Muscle of leg (tissue), 3 donors: ENCODE measurements at regions not wholly inside any gene's neighbourhood (a gene's known extent, or its start where the extent isn't known, plus 50 kb on each side); places are given as distances from the start of the nearest gene placed in this dataset.

Experiments
- DNase-seq: peaks from one replicate; pipeline ENCODE4 v3.0.0; 2013
- H3K27ac ChIP-seq: one replicate; pipeline ENCODE4 v1.5.1; 2013; ENCODE audit warnings: mild to moderate bottlenecking, low read length, control low read depth
- H3K27me3 ChIP-seq: one replicate; pipeline ENCODE4 v1.6.1; 2013; ENCODE audit warnings: low read length; ENCODE audit not compliant: control insufficient read depth, insufficient read depth
- H3K36me3 ChIP-seq: one replicate; pipeline ENCODE4 v1.6.1; 2013; ENCODE audit warnings: low read length; ENCODE audit not compliant: control insufficient read depth, insufficient read depth
- H3K4me1 ChIP-seq: one replicate; pipeline ENCODE4 v1.6.1; 2013; ENCODE audit warnings: low read length; ENCODE audit not compliant: control insufficient read depth, insufficient read depth
- H3K4me3 ChIP-seq: one replicate; pipeline ENCODE4 v1.5.1; 2013; ENCODE audit warnings: low read length, control low read depth
- H3K9me3 ChIP-seq: replicated peaks from 2 replicates; pipeline ENCODE4 v1.6.1; 2013; ENCODE audit warnings: low read depth, low read length; ENCODE audit not compliant: control insufficient read depth
- WGBS: methylation state at CpG from one replicate; pipeline ENCODE4 v1.1.5; 2013; ENCODE audit warnings: missing lambda C conversion rate; ENCODE audit not compliant: insufficient coverage; 5-methylcytosine and 5-hydroxymethylcytosine counted together

DNA sequence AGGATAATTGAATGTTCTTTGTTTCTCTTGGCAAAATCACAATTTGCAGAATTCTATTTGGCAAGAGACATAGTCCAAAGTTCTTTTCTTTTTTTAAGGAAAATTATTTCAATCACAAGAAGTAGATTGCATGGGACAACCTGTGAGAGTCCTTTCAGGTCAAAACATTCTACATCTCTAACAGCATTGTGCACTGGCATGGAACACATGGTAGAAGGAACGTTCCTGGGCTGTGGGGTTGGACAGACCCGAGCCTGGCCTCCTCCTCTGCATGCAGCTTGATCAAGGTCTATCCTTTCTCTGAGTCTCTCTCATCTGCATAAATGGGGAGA, 88.6 kb upstream of the CPSF6 start:
- Histone ChIP-seq H3K9me3 (no peaks in the 10 kb centered on the region), H3K4me3 (no peak overlapping the region), H3K27me3 (no peaks in the 10 kb centered on the region), H3K27ac (no peak overlapping the region), H3K36me3 (no peaks in the 10 kb centered on the region), H3K4me1 (no peaks in the 10 kb centered on the region)
- WGBS = no CpG with 5 or more reads among the region's 2 CpGs
- no peak for DNase-seq

- Histone ChIP-seq H3K9me3 (no peaks in the 10 kb centered on the region), H3K4me3 (no peak overlapping the region), H3K27me3 (no peaks in the 10 kb centered on the region), H3K27ac (no peak overlapping the region), H3K36me3 (no peaks in the 10 kb centered on the region), H3K4me1 (no peaks in the 10 kb centered on the region)
- 0% methylated on average over 1 of the region's 7 CpGs for WGBS
- DNase-seq = no peak
Observed at GRCh38 chr12:69151254-69151764, 88.1 kb upstream of the CPSF6 start.

DNA sequence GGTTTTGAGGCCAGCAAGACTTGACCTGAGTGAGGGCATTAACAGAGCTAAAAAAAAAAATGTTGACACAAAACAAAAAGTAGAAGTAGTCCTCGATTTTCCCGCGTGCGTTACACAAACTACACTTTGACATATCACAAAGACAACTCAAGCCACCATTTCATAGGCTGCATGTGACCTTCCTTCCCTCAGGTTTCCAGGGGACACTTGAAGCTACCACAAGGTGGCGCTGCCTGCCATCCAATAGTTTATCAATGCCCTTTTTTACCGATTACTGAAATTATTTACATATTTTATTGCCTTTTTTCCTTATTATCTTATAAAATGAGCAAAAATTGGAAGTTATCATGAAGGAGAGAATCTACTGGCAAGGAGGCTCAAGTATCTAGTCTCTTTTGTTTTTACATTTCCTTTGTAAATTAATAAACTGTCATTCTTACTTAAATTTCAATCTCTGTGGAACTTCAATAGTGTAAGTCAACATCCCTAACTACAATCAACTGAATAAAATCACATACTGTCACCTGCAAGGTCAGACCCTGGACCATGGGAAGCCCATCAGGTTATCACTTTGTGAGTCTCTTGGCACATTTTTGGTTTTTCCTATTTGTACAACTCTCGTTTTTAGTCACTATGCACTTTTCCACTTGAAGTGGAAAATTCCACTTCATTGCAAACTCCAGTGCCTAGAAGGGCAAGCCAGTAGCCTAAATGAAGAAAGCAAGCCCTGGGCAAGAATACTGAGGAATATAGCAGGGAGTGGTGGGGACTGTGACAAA, 84.6 kb upstream of the CPSF6 start:
- Histone ChIP-seq H3K9me3 (no peaks in the 10 kb centered on the region), H3K36me3 (no peaks in the 10 kb centered on the region), H3K4me3 (no peak overlapping the region), H3K27ac (no peak overlapping the region), H3K27me3 (no peaks in the 10 kb centered on the region), H3K4me1 (no peaks in the 10 kb centered on the region)
- 3% methylated on average over 4 of the region's 7 CpGs for WGBS
- peak; percentile 65 for DNase-seq

- no peaks in the 10 kb centered on the region for H3K27me3 ChIP-seq
- no peaks in the 10 kb centered on the region for H3K9me3 ChIP-seq
- no peak overlapping the region for H3K27ac ChIP-seq
- H3K4me3 ChIP-seq = no peak overlapping the region
- no peaks in the 10 kb centered on the region for H3K36me3 ChIP-seq
- no peaks in the 10 kb centered on the region for H3K4me1 ChIP-seq
- DNase-seq = peak; percentile 80
- 9% methylated on average over 7 of the region's 13 CpGs for whole genome bisulfite sequencing
Observed at GRCh38 chr12:69157023-69157655, 82.2 kb upstream of the CPSF6 start.

DNA sequence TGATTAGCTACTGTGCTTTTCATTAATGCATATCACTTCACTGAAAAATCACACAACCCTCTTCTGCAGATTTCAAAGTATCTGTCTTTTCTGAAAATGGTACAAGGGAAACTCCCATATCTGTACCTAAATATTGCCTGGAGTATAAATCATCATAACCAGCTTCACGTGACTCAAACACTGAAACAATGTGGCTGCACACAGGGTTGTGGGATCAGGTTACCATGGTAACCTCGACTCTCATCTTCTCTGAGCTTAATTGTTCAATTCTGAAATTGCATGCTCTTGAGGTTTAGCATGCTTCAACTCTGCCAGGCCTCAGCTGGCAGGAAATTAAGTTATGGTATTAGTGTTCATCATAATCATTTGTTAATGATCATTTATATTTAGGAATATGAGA, 77.5 kb upstream of the CPSF6 start:
- WGBS = no CpG with 5 or more reads among the region's 2 CpGs
- no peak for DNase-seq
- Histone ChIP-seq H3K36me3 (no peaks in the 10 kb centered on the region), H3K4me3 (no peak overlapping the region), H3K27ac (no peak overlapping the region), H3K4me1 (no peaks in the 10 kb centered on the region), H3K27me3 (no peaks in the 10 kb centered on the region), H3K9me3 (no peaks in the 10 kb centered on the region)

DNA sequence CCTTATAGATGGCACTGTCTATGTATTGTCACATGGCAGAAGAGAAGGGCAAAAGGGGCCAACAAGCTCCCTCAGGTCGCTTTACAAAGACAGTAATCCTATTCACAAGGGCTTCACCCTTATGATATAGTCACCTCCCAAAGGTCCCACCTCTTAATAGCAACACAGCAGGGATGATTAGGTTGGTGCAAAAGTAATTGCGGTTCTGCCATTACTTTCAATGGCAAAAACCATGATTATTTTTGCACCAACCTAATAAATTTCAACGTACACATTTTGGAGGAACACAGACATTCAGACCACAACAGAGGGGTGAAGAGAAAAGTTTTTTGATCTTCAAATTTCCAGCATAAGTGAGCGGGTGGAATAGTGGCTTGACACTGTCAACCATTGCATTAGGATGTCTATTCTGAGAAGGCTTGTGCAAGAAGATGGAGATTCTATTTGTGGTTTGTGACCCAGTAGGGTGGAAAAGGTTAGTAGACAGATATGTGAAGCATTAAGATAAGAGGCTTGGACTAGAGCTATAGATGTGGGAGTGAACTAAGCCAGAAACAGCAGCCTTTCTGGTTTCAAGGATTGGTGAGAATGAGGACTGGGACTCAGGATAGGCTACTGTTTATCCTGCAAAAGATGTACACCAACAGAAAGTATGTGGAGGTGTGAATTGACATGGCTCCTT, 75.5 kb upstream of the CPSF6 start:
- no peaks in the 10 kb centered on the region for H3K9me3 ChIP-seq
- 100% methylated on average over 1 of the region's 4 CpGs for WGBS
- no peaks in the 10 kb centered on the region for H3K36me3 ChIP-seq
- H3K27me3 ChIP-seq = no peaks in the 10 kb centered on the region
- DNase-seq = no peak
- no peak overlapping the region for H3K4me3 ChIP-seq
- H3K4me1 ChIP-seq = no peaks in the 10 kb centered on the region
- H3K27ac ChIP-seq = no peak overlapping the region

DNA sequence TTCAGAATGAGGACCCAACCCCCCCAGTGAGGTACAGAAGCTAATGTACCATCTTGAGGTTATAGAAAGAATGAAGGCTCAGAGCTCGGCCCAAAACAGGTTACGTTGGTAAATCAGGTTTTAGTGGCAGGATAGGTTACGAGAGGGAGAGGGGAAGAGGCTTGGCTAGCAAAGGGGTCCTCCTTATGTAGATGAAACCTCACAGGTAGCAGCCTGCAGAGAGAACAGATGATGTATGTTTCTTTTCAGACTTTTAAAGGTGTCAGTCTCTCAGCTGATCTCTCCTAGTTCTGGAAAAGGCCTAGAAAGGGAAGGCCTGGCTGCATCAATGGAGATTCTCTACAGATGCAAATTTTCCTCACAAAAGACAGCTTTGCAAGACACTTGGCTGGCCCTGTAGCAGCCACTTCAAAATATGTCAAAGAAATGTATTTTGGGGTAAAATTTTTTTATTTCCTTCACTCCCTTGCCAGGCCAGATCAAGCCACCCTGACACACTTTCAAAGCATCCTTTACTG, 71.7 kb upstream of the CPSF6 start:
- no peak overlapping the region for H3K4me3 ChIP-seq
- no peaks in the 10 kb centered on the region for H3K36me3 ChIP-seq
- no peak for DNase-seq
- H3K4me1 ChIP-seq = no peaks in the 10 kb centered on the region
- H3K9me3 ChIP-seq = no peaks in the 10 kb centered on the region
- H3K27me3 ChIP-seq = no peaks in the 10 kb centered on the region
- WGBS = 76% methylated on average over 3 of the region's 3 CpGs
- no peak overlapping the region for H3K27ac ChIP-seq

DNA sequence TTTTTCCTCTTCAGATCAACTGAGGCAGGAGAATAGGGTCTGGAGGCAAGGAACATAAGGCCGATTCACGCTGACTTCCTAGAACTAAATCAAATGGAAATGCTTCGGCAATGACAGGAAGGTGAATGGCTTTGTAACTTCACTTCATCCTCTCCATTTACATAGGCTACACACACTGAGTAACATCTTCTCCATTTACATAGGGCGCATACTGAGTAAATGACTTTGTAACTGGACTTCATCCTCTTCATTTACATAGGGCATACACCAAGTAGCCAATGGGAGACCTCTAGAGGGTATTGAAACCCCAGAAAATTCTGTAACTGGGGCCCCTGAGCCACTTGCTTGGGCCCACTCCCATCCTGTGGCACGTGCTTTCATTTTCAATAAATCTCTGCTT, 71.0 kb upstream of the CPSF6 start:
- DNase-seq = no peak
- H3K4me3 ChIP-seq = no peak overlapping the region
- no peaks in the 10 kb centered on the region for H3K27me3 ChIP-seq
- WGBS = 72% methylated on average over 2 of the region's 5 CpGs
- H3K4me1 ChIP-seq = no peaks in the 10 kb centered on the region
- H3K36me3 ChIP-seq = no peaks in the 10 kb centered on the region
- no peaks in the 10 kb centered on the region for H3K9me3 ChIP-seq
- no peak overlapping the region for H3K27ac ChIP-seq

GRCh38 chr12:69168828-69169227, 70.5 kb upstream of the CPSF6 start:
- H3K4me3 ChIP-seq = no peak overlapping the region
- no peak overlapping the region for H3K27ac ChIP-seq
- no peak for DNase-seq
- 56% methylated on average over 1 of the region's 3 CpGs for WGBS
- H3K27me3 ChIP-seq = no peaks in the 10 kb centered on the region
- no peaks in the 10 kb centered on the region for H3K36me3 ChIP-seq
- H3K9me3 ChIP-seq = no peaks in the 10 kb centered on the region
- H3K4me1 ChIP-seq = no peaks in the 10 kb centered on the region

- Histone ChIP-seq H3K4me3 (no peak overlapping the region), H3K27ac (no peak overlapping the region), H3K36me3 (no peaks in the 10 kb centered on the region), H3K9me3 (no peaks in the 10 kb centered on the region), H3K27me3 (no peaks in the 10 kb centered on the region), H3K4me1 (no peaks in the 10 kb centered on the region)
- no peak for DNase-seq
- 70% methylated on average over 4 of the region's 4 CpGs for WGBS
Observed at GRCh38 chr12:69170293-69170692, 69.1 kb upstream of the CPSF6 start.
